Thyroid gland (tissue), 4 donors: ENCODE measurements at regions not wholly inside any gene's neighbourhood (a gene's known extent, or its start where the extent isn't known, plus 50 kb on each side); places are given as distances from the start of the nearest gene placed in this dataset.

Source experiments
- CTCF ChIP-seq, 6 experiments: fragments of 200-600 bp in 3 of 6; fragments of 450-650 bp in 3 of 6; sonication (generic) in 3 of 6; IDR thresholded peaks; one replicate each; pipeline ENCODE4 v1.5.1; 2016 to 2019; ENCODE audit warnings: antibody characterized with exemption in 6 of 6, mild to moderate bottlenecking in 2 of 6, inconsistent platforms in 1 of 6, moderate library complexity in 1 of 6
- POLR2A ChIP-seq, 2 donors: fragments of 450-650 bp; IDR thresholded peaks; one replicate each; pipeline ENCODE4 v1.6.1; 2017; ENCODE audit warnings: antibody characterized with exemption in 2 of 2, mild to moderate bottlenecking in 2 of 2, moderate library complexity in 1 of 2

DNA sequence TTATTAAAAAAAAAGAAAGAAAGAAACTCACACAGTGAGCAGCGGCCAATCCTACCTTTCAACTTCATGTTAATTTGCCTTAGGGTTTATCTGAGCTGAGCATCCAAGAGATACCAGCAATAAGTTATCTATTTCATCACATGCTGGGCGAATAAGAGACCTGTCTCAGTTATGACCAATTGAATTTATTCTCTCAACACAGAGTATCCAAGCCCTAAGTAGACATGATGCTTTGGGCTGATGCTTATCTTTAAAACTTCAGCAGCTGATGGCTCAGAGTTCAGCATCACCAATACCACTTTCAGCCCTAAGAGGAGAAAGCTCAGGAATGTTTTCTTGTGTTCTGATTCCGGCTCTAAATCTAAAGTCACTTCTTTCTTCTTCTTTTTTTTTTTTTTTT lies 489.0 kb upstream of the ZFHX3 start:
- TF ChIP-seq CTCF (IDR thresholded peaks at IDR 0.05) (no peak), POLR2A (IDR thresholded peaks at IDR 0.05) (no peak)
